ENCODE measurements at regions not wholly inside any gene's neighbourhood (a gene's known extent, or its start where the extent isn't known, plus 50 kb on each side); places are given as distances from the start of the nearest gene placed in this dataset.
"Not testable (repeated sequence)": the region's sequence is repeated elsewhere in the genome, so short reads cannot be mapped to it uniquely, and the experiment has no call there.

DNA sequence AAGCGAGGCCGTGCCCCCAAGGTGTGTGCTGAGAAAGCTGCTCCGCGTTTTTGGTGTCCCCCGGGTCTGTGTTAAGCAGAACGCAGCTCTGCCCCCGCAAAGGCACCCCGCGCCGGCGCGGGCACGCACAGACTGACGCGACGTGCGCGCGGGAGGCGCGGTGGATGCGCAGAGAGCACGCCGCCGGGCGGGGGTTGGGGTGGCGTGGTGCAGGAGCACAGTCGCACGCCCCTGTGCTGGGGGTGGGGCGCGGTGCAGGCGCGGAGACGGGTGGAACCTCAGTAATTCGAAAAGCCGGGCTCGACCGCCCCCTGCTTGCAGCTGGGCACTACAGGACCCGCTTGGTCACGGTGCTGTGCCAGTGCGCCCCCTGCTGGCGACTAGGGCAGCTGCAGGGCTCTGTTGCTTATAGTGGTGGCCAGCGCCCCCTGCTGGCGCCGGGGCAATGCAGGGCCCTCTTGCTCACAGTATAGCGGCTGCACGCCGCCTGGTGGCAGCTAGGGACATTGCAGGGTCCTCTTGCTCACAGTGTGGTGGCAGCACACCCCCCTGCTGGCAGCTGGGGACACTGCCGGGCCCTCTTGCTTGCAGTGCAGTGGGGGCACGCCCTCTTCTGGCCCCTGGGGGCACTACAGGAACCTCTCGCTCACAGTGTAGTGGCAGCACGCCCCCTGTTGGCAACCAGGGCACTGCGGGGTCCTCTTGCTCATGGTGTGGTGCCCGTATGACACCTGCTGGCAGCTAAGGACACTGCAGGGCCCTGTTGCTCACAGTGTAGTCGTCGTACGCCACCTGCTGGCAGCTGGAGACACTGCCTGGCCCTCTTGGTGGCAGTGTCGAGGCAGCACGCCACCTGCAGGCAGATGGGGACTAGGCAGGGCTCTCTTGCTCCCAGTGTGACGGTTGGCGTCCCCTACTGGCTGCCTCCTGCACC lies 144.0 kb upstream of the DUSP22 start:
- TF ChIP-seq, protein P1, sequence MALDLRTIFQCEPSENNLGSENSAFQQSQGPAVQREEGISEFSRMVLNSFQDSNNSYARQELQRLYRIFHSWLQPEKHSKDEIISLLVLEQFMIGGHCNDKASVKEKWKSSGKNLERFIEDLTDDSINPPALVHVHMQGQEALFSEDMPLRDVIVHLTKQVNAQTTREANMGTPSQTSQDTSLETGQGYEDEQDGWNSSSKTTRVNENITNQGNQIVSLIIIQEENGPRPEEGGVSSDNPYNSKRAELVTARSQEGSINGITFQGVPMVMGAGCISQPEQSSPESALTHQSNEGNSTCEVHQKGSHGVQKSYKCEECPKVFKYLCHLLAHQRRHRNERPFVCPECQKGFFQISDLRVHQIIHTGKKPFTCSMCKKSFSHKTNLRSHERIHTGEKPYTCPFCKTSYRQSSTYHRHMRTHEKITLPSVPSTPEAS (tag by site-specific recombination; IDR thresholded peaks at IDR 0.05): not testable (repeated sequence)
- TF ChIP-seq, protein P2, sequence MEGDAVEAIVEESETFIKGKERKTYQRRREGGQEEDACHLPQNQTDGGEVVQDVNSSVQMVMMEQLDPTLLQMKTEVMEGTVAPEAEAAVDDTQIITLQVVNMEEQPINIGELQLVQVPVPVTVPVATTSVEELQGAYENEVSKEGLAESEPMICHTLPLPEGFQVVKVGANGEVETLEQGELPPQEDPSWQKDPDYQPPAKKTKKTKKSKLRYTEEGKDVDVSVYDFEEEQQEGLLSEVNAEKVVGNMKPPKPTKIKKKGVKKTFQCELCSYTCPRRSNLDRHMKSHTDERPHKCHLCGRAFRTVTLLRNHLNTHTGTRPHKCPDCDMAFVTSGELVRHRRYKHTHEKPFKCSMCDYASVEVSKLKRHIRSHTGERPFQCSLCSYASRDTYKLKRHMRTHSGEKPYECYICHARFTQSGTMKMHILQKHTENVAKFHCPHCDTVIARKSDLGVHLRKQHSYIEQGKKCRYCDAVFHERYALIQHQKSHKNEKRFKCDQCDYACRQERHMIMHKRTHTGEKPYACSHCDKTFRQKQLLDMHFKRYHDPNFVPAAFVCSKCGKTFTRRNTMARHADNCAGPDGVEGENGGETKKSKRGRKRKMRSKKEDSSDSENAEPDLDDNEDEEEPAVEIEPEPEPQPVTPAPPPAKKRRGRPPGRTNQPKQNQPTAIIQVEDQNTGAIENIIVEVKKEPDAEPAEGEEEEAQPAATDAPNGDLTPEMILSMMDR (tag by site-specific recombination; IDR thresholded peaks at IDR 0.05): peak; percentile 62
- TF ChIP-seq YY1 (tag by site-specific recombination; IDR thresholded peaks at IDR 0.05); ZNF600 (tag by site-specific recombination; IDR thresholded peaks at IDR 0.05); REST (tag by site-specific recombination; IDR thresholded peaks at IDR 0.05); ZNF48 (tag by site-specific recombination; IDR thresholded peaks at IDR 0.05); ZNF830 (tag by site-specific recombination; IDR thresholded peaks at IDR 0.05; ENCODE audit: low read depth); ZNF707 (tag by site-specific recombination; IDR thresholded peaks at IDR 0.05); ZBTB49 (tag by site-specific recombination; IDR thresholded peaks at IDR 0.05; ENCODE audit: low read depth); REPIN1 (tag by site-specific recombination; IDR thresholded peaks at IDR 0.05; ENCODE audit: low read depth); GLI2 (tag by site-specific recombination; IDR thresholded peaks at IDR 0.05; ENCODE audit: borderline replicate concordance, low read depth); SP2 (tag by site-specific recombination; IDR thresholded peaks at IDR 0.05); ZNF140 (tag by site-specific recombination; IDR thresholded peaks at IDR 0.05): not testable (repeated sequence)

All from HEK293 (cell line).